OCI-LY1 (cell line): ENCODE measurements at regions not wholly inside any gene's neighbourhood (a gene's known extent, or its start where the extent isn't known, plus 50 kb on each side); places are given as distances from the start of the nearest gene placed in this dataset.

Experiments
- H2AFZ ChIP-seq: fragments of 200-600 bp; sonication (generic), shearing (Covaris generic); 2 replicates; pipeline ENCODE4 v1.6.0; 2014; ENCODE audit warnings: antibody characterized with exemption, mild to moderate bottlenecking, low read length
- H3F3A ChIP-seq: fragments of 200-600 bp; sonication (generic), shearing (Covaris generic); 2 replicates; pipeline ENCODE4 v1.6.0; 2014; ENCODE audit warnings: mild to moderate bottlenecking, antibody characterized with exemption, low read length, moderate library complexity; ENCODE audit not compliant: insufficient read depth
- H3K27ac ChIP-seq: fragments of 200-600 bp; sonication (generic); 2 replicates; pipeline ENCODE4 v1.5.1; 2014; ENCODE audit warnings: low read length, mixed run types, mild to moderate bottlenecking, low read depth; ENCODE audit not compliant: poor library complexity, severe bottlenecking
- H3K27me3 ChIP-seq: fragments of 200-600 bp; sonication (generic); 2 replicates; pipeline ENCODE4 v1.6.0; 2014; ENCODE audit warnings: antibody characterized with exemption, mild to moderate bottlenecking, low read length, moderate library complexity; ENCODE audit not compliant: insufficient read depth
- H3K36me3 ChIP-seq: fragments of 200-600 bp; sonication (generic); 2 replicates; pipeline ENCODE4 v1.6.1; 2014; ENCODE audit warnings: mild to moderate bottlenecking, antibody characterized with exemption, low read length, moderate library complexity, mixed read lengths; ENCODE audit not compliant: insufficient read depth
- H3K4me1 ChIP-seq: fragments of 200-600 bp; sonication (generic); 2 replicates; pipeline ENCODE4 v1.5.1; 2014; ENCODE audit warnings: mild to moderate bottlenecking, low read length, moderate library complexity; ENCODE audit not compliant: insufficient read depth, severe bottlenecking
- H3K4me2 ChIP-seq: fragments of 200-600 bp; sonication (generic), shearing (Covaris generic); 2 replicates; pipeline ENCODE4 v1.6.1; 2014; ENCODE audit warnings: low read length
- H3K4me3 ChIP-seq: fragments of 200-600 bp; sonication (generic); 2 replicates; pipeline ENCODE4 v1.5.1; 2014; ENCODE audit warnings: low read length, low read depth, mild to moderate bottlenecking, mixed read lengths; ENCODE audit not compliant: poor library complexity, severe bottlenecking
- H3K79me2 ChIP-seq: fragments of 200-600 bp; shearing (Covaris generic); 2 replicates; pipeline ENCODE4 v1.6.1; 2016; ENCODE audit warnings: mixed run types, low read length, mixed read lengths; ENCODE audit not compliant: insufficient read depth
- H3K9ac ChIP-seq: fragments of 200-600 bp; sonication (generic), shearing (Covaris generic); 2 replicates; pipeline ENCODE4 v1.6.1; 2014; ENCODE audit warnings: mild to moderate bottlenecking, low read length, mixed read lengths
- H3K9me2 ChIP-seq: fragments of 200-600 bp; sonication (generic), shearing (Covaris generic); 2 replicates; pipeline ENCODE4 v1.6.1; 2014; ENCODE audit warnings: low read depth, mild to moderate bottlenecking, low read length, mixed read lengths
- H3K9me3 ChIP-seq: fragments of 200-600 bp; shearing (Covaris generic); 2 replicates; pipeline ENCODE4 v1.6.1; 2014; ENCODE audit warnings: low read length, mixed read lengths
- H4K20me1 ChIP-seq: fragments of 200-600 bp; sonication (generic), shearing (Covaris generic); 2 replicates; pipeline ENCODE4 v1.6.0; 2016; ENCODE audit warnings: mild to moderate bottlenecking, low read length; ENCODE audit not compliant: insufficient read depth
- CTCF ChIP-seq: fragments of 200-600 bp; sonication (generic), shearing (Covaris generic); IDR thresholded peaks from 2 replicates; pipeline ENCODE4 v1.5.1; 2017; ENCODE audit warnings: mild to moderate bottlenecking, antibody characterized with exemption, low read length, moderate library complexity, mixed read lengths
- EZH2 ChIP-seq: fragments of 200-600 bp; sonication (generic), shearing (Covaris generic); IDR thresholded peaks from 2 replicates; pipeline ENCODE4 v1.8.0; 2017; ENCODE audit warnings: borderline replicate concordance, mixed run types, mild to moderate bottlenecking, antibody characterized with exemption, low read length, moderate library complexity, mixed read lengths

- no peak overlapping the region for H3K4me3 ChIP-seq
- H2AFZ ChIP-seq, result no peak overlapping the region
- no peaks in the 10 kb centered on the region for H3K36me3 ChIP-seq
- H3K4me2 ChIP-seq, result no peak overlapping the region
- H3K27ac ChIP-seq, result no peak overlapping the region
- 0 out of 2 replicates have a peak, but pooled peaks cover 3% of the 10 kb centered on the region for H3K9me2 ChIP-seq
- TF ChIP-seq EZH2 (no peak), CTCF (no peak)
- H3F3A ChIP-seq, result no peaks in the 10 kb centered on the region
- no peaks in the 10 kb centered on the region for H3K79me2 ChIP-seq
- H3K4me1 ChIP-seq, result no peaks in the 10 kb centered on the region
- no peaks in the 10 kb centered on the region for H3K27me3 ChIP-seq
- no peak overlapping the region for H3K9ac ChIP-seq
- H3K9me3 ChIP-seq, result no peaks in the 10 kb centered on the region
- H4K20me1 ChIP-seq, result no peaks in the 10 kb centered on the region
Observed at GRCh38 chr2:76668279-76668678, 853.9 kb downstream of the LRRTM4 start.

GRCh38 chr2:76667821-76668271, 854.3 kb downstream of the LRRTM4 start:
- H2AFZ ChIP-seq, result no peak overlapping the region
- no peak for TF ChIP-seq EZH2
- TF ChIP-seq CTCF, result no peak

GRCh38 chr2:76642129-76642528, 880.0 kb downstream of the LRRTM4 start:
- H3K79me2 ChIP-seq, result no peaks in the 10 kb centered on the region

More at GRCh38 chr2:76667821-76668271, 854.3 kb downstream of the LRRTM4 start:
- 0 out of 2 replicates have a peak, but pooled peaks cover 3% of the 10 kb centered on the region for H3K9me2 ChIP-seq
- no peaks in the 10 kb centered on the region for H3F3A ChIP-seq
- H3K27ac ChIP-seq, result no peak overlapping the region
- no peaks in the 10 kb centered on the region for H3K9me3 ChIP-seq
- no peaks in the 10 kb centered on the region for H3K79me2 ChIP-seq
- no peaks in the 10 kb centered on the region for H3K27me3 ChIP-seq
- H3K9ac ChIP-seq, result no peak overlapping the region
- H3K4me3 ChIP-seq, result no peak overlapping the region
- no peaks in the 10 kb centered on the region for H3K36me3 ChIP-seq
- H3K4me2 ChIP-seq, result no peak overlapping the region
- no peaks in the 10 kb centered on the region for H4K20me1 ChIP-seq
- no peaks in the 10 kb centered on the region for H3K4me1 ChIP-seq

More at GRCh38 chr2:76642129-76642528, 880.0 kb downstream of the LRRTM4 start:
- no peaks in the 10 kb centered on the region for H3K9me3 ChIP-seq
- H2AFZ ChIP-seq, result no peak overlapping the region
- no peaks in the 10 kb centered on the region for H3K4me1 ChIP-seq
- H3K36me3 ChIP-seq, result no peaks in the 10 kb centered on the region
- no peaks in the 10 kb centered on the region for H4K20me1 ChIP-seq
- H3K4me3 ChIP-seq, result no peak overlapping the region
- TF ChIP-seq EZH2 (no peak), CTCF (no peak)
- H3K9me2 ChIP-seq, result no peaks in the 10 kb centered on the region
- H3F3A ChIP-seq, result no peaks in the 10 kb centered on the region
- H3K4me2 ChIP-seq, result no peak overlapping the region
- no peak overlapping the region for H3K27ac ChIP-seq
- H3K27me3 ChIP-seq, result no peaks in the 10 kb centered on the region
- no peak overlapping the region for H3K9ac ChIP-seq
